ENCODE measurements at regions not wholly inside any gene's neighbourhood (a gene's known extent, or its start where the extent isn't known, plus 50 kb on each side); places are given as distances from the start of the nearest gene placed in this dataset.

DNA sequence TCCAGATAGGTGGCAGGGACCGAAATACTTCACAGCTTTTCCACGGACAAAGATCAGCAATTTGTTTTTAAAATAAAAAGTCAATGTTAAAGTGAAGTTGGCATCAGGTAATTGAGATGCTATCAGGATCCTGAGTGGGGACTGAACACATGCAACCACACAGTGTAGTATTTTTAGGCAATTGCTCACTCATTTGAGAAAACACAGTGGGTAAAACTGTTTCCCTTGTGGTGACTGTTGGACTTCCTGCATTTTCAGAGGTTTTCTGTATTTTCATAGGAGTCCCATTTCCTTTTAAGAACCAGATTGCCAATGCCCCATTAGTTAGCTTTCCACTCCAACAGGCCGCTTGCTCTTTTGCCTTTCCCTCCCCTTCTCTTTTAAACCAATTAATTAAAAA lies 159.5 kb upstream of the ZNF32 start:
- DNase-seq, result no peak

- no peak for DNase-seq
Observed at GRCh38 chr10:43806831-43807640, 158.4 kb upstream of the ZNF32 start.

GRCh38 chr10:43803791-43804190 lies 155.1 kb upstream of the ZNF32 start:
- DNase-seq, result no peak

DNA sequence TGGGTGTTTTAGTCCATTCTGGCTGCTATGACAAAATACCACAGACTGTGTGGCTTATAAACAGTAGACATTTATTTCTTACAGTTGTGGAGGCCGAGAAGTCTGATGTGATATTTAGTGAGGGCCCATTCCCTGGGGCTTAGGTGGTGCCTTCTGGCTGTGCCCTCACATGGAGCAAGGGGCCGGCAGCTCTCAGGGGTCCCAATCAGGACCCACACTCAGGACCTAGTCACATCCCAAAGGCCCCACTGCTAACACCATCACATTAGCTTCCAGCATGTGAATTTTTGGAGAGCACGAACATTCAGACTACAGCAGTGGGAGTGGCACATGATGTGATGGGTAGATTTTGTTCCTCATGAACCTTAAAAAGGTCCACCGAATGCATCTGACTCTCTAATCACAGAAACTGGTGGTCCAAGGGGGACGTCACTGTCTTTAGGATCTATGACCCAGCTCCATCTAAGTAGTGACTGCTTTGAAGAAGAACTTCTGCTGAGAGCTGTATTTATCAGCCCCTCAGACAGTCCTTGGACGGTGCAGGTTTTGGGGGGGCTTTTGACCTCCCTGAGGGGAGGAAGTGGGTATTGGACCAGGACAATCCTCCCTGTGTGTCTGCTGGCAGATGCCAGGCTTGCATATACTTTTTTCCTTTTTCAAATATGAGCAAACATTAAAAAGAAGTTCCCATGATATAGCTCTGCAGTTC lies 154.5 kb upstream of the ZNF32 start:
- no peak for DNase-seq

GRCh38 chr10:43801626-43802025 lies 152.9 kb upstream of the ZNF32 start:
- no peak for DNase-seq

DNA sequence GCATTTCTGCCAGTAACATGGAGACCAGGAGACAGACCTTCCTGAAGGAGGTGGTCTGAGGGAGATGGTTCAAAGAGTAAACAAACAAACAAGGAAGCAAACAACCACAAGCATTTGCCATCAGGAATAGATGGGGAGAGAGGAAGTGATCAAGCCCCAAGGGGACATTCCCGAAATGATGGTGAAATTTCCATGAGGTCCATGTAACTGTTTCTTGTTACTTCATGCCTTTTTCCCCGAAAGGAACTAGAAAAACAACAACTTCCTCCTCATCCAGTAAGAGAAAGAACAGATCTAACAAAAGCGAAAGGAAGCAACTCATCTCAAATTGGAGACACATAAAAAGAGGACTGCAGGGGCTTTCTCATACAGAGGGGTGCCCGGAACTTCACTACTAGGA lies 152.5 kb upstream of the ZNF32 start:
- DNase-seq, result no peak

DNA sequence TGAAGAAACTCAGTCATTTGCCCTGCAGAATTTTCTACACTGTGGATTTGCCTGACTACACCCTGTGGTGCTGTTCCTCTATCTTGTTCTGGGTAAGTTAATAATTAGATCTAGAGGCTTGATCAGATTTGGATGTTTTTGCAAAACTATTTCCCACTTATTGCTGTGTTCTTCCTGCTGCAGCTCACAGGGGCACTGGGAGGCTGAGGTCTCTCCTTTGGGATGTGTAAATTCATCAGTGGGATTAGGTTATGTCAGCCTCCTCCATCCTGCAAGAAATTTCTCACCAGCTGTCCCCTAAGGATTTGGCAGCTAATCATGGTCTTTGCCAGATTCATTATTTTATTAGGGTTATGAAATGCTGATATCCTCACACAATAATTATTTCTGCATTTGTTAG lies 148.1 kb upstream of the ZNF32 start:
- DNase-seq, result no peak

GRCh38 chr10:43795639-43796038 lies 147.0 kb upstream of the ZNF32 start:
- no peak for DNase-seq

- DNase-seq, result no peak
Observed at GRCh38 chr10:43795093-43795492, 146.4 kb upstream of the ZNF32 start.

GRCh38 chr10:43794181-43794815 lies 145.6 kb upstream of the ZNF32 start:
- no peak for DNase-seq

- no peak for DNase-seq
Observed at GRCh38 chr10:43793704-43794103, 145.0 kb upstream of the ZNF32 start.

GRCh38 chr10:43790147-43790546 lies 141.5 kb upstream of the ZNF32 start:
- DNase-seq, result no peak

- no peak for DNase-seq
Observed at GRCh38 chr10:43785252-43785651, 136.6 kb upstream of the ZNF32 start.

DNA sequence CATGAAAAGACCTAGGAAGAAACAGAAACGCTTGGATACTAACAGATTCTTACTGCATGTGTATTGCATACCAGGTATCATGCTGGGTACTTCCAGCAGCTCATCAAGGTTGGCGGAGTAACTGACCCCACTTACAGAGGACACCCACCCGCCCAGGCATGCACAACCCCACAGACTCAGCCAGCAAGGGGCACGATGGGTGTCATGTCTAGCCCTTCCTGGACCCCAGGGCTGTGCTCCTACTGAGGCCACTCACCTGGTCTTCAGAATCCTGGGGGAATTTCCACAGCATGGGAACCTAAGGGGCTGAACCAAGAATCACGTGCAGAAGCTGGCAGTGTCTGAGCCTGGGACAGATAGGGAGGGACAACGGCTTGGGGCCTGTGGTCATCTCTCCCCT lies 134.1 kb upstream of the ZNF32 start:
- no peak for DNase-seq

- no peak for DNase-seq
Observed at GRCh38 chr10:43781480-43782361, 133.0 kb upstream of the ZNF32 start.

GRCh38 chr10:43778571-43778970 lies 129.9 kb upstream of the ZNF32 start:
- no peak for DNase-seq

- no peak for DNase-seq
Observed at GRCh38 chr10:43775384-43775783, 126.7 kb upstream of the ZNF32 start.

- DNase-seq, result no peak
Observed at GRCh38 chr10:43774234-43774769, 125.6 kb upstream of the ZNF32 start.

GRCh38 chr10:43773736-43774135 lies 125.1 kb upstream of the ZNF32 start:
- no peak for DNase-seq

DNA sequence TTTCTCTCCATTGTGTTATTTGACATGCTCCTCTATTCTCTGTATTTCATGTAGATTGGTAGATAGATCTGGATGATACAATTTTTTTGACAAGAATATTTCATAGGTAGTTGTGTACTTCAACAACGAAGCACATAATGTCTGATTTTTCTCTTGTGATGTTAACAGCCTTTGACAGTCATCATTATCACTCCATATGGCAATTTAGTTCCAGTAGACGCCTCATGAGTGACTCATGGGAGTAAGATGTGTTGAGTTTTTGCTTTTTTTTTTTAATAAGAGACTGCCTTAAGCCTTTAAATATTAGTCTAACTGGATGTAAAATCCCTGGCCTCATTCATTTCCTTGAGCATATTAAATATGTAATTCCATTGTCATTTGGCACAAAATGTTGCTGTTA lies 123.5 kb upstream of the ZNF32 start:
- DNase-seq, result no peak

- DNase-seq, result no peak
Observed at GRCh38 chr10:43771675-43772074, 123.0 kb upstream of the ZNF32 start.

- DNase-seq, result no peak
Observed at GRCh38 chr10:43765516-43765915, 116.8 kb upstream of the ZNF32 start.
